SK-N-SH (cell line): ENCODE measurements at regions not wholly inside any gene's neighbourhood (a gene's known extent, or its start where the extent isn't known, plus 50 kb on each side); places are given as distances from the start of the nearest gene placed in this dataset.

Experiments used
- CTCF ChIA-PET: fragments of 300-600, 350-600 bp; formaldehyde crosslinking; extraction: SDS; loops from one replicate; lab custom pipeline; 2021; lab: Yijun Ruan, JAX
- POLR2A ChIA-PET: fragments of 350-600 bp; sonication (Branson Sonifier 250); formaldehyde crosslinking; extraction: SDS; loops from one replicate; lab custom pipeline; 2020; ENCODE audit warnings: antibody characterized with exemption, inconsistent platforms; lab: Yijun Ruan, JAX
- DNase-seq: peaks from one replicate; pipeline ENCODE4 v3.0.0; 2012
- H2AFZ ChIP-seq: fragments of 200-600 bp; sonication (generic); 2 replicates; pipeline ENCODE4 v1.8.1; 2016; ENCODE audit warnings: antibody characterized with exemption, mild to moderate bottlenecking, low read depth
- H3F3A ChIP-seq: fragments of 200-600 bp; sonication (generic); replicated peaks from 2 replicates; pipeline ENCODE3; 2016; ENCODE audit warnings: antibody characterized with exemption, mild to moderate bottlenecking; ENCODE audit not compliant: insufficient read depth
- H3K27ac ChIP-seq, 2 experiments: fragments of 200-500 bp in 1 of 2; fragments of 200-600 bp in 1 of 2; sonication (Bioruptor generic) in 1 of 2; sonication (generic), shearing (Covaris generic) in 1 of 2; 2 replicates each; pipeline versions ENCODE4 v1.5.1 to v1.6.1; 2014 to 2016; ENCODE audit warnings: low read depth in 2 of 2, inconsistent platforms in 1 of 2, low read length in 1 of 2, mild to moderate bottlenecking in 1 of 2, mixed read lengths in 1 of 2
- H3K27me3 ChIP-seq: fragments of 200-600 bp; sonication (generic), shearing (Covaris generic); 2 replicates; pipeline ENCODE4 v1.6.1; 2016; ENCODE audit warnings: mixed run types; ENCODE audit not compliant: insufficient read depth
- H3K36me3 ChIP-seq, 2 experiments: fragments of 200-500 bp in 1 of 2; fragments of 200-600 bp in 1 of 2; sonication (Bioruptor generic) in 1 of 2; sonication (generic) in 1 of 2; replicated peaks in 1 of 2; 2 replicates each; pipeline versions ENCODE3 to v1.5.1; 2014 to 2016; ENCODE audit warnings: low read length in 1 of 2, mild to moderate bottlenecking in 1 of 2; ENCODE audit not compliant: insufficient read depth in 2 of 2, control insufficient read depth in 1 of 2
- H3K4me1 ChIP-seq, 2 experiments: fragments of 200-500 bp in 1 of 2; fragments of 200-600 bp in 1 of 2; sonication (Bioruptor generic) in 1 of 2; sonication (generic), shearing (Covaris generic) in 1 of 2; 2 replicates each; pipeline versions ENCODE4 v1.5.1 to v1.6.1; 2014 to 2016; ENCODE audit warnings: low read depth in 1 of 2, low read length in 1 of 2, mixed run types in 1 of 2; ENCODE audit not compliant: insufficient read depth in 2 of 2, control insufficient read depth in 1 of 2
- H3K4me2 ChIP-seq: fragments of 200-600 bp; sonication (generic), shearing (Covaris generic); 2 replicates; pipeline ENCODE4 v1.6.1; 2017; ENCODE audit warnings: mixed run types
- H3K4me3 ChIP-seq, 2 experiments: fragments of 200-500 bp in 1 of 2; fragments of 200-600 bp in 1 of 2; sonication (Bioruptor generic) in 1 of 2; sonication (generic), shearing (Covaris generic) in 1 of 2; 2 replicates each; pipeline versions ENCODE4 v1.5.1 to v1.8.1; 2014 to 2016; ENCODE audit warnings: low read depth in 2 of 2, inconsistent platforms in 1 of 2, low read length in 1 of 2, mild to moderate bottlenecking in 1 of 2, mixed read lengths in 1 of 2, moderate library complexity in 1 of 2
- H3K79me2 ChIP-seq: fragments of 200-600 bp; sonication (generic); 2 replicates; pipeline ENCODE4 v1.8.1; 2017; ENCODE audit warnings: mild to moderate bottlenecking; ENCODE audit not compliant: insufficient read depth
- H3K9ac ChIP-seq: fragments of 200-600 bp; sonication (generic); 2 replicates; pipeline ENCODE4 v1.6.1; 2017; ENCODE audit warnings: mixed run types
- H3K9me2 ChIP-seq: fragments of 200-600 bp; sonication (generic); 2 replicates; pipeline ENCODE4 v1.6.1; 2017; ENCODE audit warnings: mixed run types
- H3K9me3 ChIP-seq: fragments of 200-600 bp; sonication (generic); 2 replicates; pipeline ENCODE4 v1.6.1; 2017; ENCODE audit warnings: mixed run types, mild to moderate bottlenecking, moderate library complexity
- H4K20me1 ChIP-seq: fragments of 200-600 bp; sonication (generic); 2 replicates; pipeline ENCODE4 v1.6.1; 2017; ENCODE audit warnings: mild to moderate bottlenecking, mixed run types; ENCODE audit not compliant: insufficient read depth
- CHD2 ChIP-seq: fragments of 150-350 bp; IDR thresholded peaks from 2 replicates; pipeline ENCODE4 v1.6.1; 2018; ENCODE audit warnings: low read length; ENCODE audit not compliant: partially characterized antibody
- EP300 ChIP-seq, 2 experiments: IDR thresholded peaks; 2 replicates each; pipeline versions ENCODE4 v1.4.0 to v1.6.1; 2012; ENCODE audit warnings: borderline replicate concordance in 1 of 2, low read depth in 1 of 2, low read length in 1 of 2
- FOSL2 ChIP-seq: IDR thresholded peaks from 2 replicates; pipeline ENCODE4 v1.4.0; 2012; ENCODE audit warnings: low read depth, mild to moderate bottlenecking, moderate library complexity, borderline replicate concordance
- FOXM1 ChIP-seq: IDR thresholded peaks from 2 replicates; pipeline ENCODE4 v1.4.0; 2012; ENCODE audit warnings: low read depth, mild to moderate bottlenecking
- JUND ChIP-seq: IDR thresholded peaks from 2 replicates; pipeline ENCODE4 v1.4.0; 2012
- MAX ChIP-seq: IDR thresholded peaks from 2 replicates; pipeline ENCODE4 v1.4.0; 2012; ENCODE audit warnings: low read depth
- NFIC ChIP-seq: IDR thresholded peaks from 2 replicates; pipeline ENCODE4 v1.4.0; 2012; ENCODE audit warnings: borderline replicate concordance
- NRF1 ChIP-seq: IDR thresholded peaks from 2 replicates; pipeline ENCODE4 v1.6.1; 2012; ENCODE audit warnings: low read depth, mild to moderate bottlenecking, low read length
- POLR2AphosphoS5 ChIP-seq: IDR thresholded peaks from 2 replicates; pipeline ENCODE4 v1.6.1; 2012; ENCODE audit warnings: low read depth, low read length
- RCOR1 ChIP-seq: fragments of 150-350 bp; IDR thresholded peaks from 2 replicates; pipeline ENCODE4 v1.6.1; 2017; ENCODE audit warnings: antibody characterized with exemption, low read length
- RXRA ChIP-seq: IDR thresholded peaks from 2 replicates; pipeline ENCODE4 v1.4.0; 2012; ENCODE audit warnings: low read depth, mild to moderate bottlenecking, borderline replicate concordance
- TCF12 ChIP-seq: IDR thresholded peaks from 2 replicates; pipeline ENCODE4 v1.4.0; 2012
- TEAD4 ChIP-seq: IDR thresholded peaks from 2 replicates; pipeline ENCODE4 v1.4.0; 2012; ENCODE audit warnings: mild to moderate bottlenecking, borderline replicate concordance; ENCODE audit not compliant: insufficient read depth
- YY1 ChIP-seq: IDR thresholded peaks from 2 replicates; pipeline ENCODE4 v1.4.0; 2012; ENCODE audit warnings: low read depth, mild to moderate bottlenecking
- ZBTB33 ChIP-seq: IDR thresholded peaks from 2 replicates; pipeline ENCODE4 v1.4.0; 2012; ENCODE audit warnings: low read depth, borderline replicate concordance
- WGBS: methylation state at CpG from one replicate; pipeline ENCODE4 v1.1.6; 2017; ENCODE audit warnings: low lambda C conversion rate; 5-methylcytosine and 5-hydroxymethylcytosine counted together
- TF ChIP-seq, protein P1 (sequence below): fragments of 150-350 bp; IDR thresholded peaks from 2 replicates; pipeline ENCODE4 v1.6.1; 2016; ENCODE audit warnings: mild to moderate bottlenecking, low read depth, low read length
- TF ChIP-seq, protein P2 (sequence below): IDR thresholded peaks from 2 replicates; pipeline ENCODE4; 2012
- TF ChIP-seq, protein P3 (sequence below): fragments of 150-350 bp; IDR thresholded peaks from 2 replicates; pipeline ENCODE4 v1.6.1; 2017; ENCODE audit warnings: antibody characterized with exemption, low read length, low read depth, borderline replicate concordance

DNA sequence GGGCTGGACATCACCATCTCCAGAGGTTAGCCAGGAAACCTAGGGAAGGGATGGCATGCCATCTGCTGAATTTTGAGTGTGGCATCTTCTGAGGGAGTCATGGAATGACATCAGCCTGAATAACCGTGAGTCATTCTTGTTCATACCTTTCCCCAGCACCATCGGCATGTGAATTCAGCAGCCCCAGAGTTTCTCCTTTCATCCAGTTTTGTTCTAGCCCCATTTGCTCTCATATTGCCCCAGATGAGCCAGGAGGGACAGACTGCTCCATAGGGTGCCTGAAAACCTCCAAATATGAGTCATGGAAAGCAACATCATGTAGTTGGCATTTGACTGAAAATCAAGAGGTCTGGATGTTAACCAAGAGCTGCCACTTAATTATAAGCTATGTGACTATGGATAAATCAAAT is 219.2 kb upstream of the SGK1 start:
- peaks cover 18% of the 10 kb centered on the region for H3F3A ChIP-seq
- CTCF ChIA-PET: no interaction called here
- DNase-seq: no peak

More for the DNA sequence above, 219.2 kb upstream of the SGK1 start:
- Histone ChIP-seq H3K4me1 (peaks cover 0 to 6% of the 10 kb centered on the region in 2 experiments; a peak in 2 of 4 replicates), H3K4me2 (no peak overlapping the region), H3K9me3 (no peaks in the 10 kb centered on the region), H4K20me1 (no peaks in the 10 kb centered on the region), H2AFZ (no peak overlapping the region), H3K4me3 (no peak overlapping the region), H3K27ac (peak overlapping the region in 1 of 2 experiments; percentile 94; a peak in 2 of 4 replicates), H3K36me3 (no peaks in the 10 kb centered on the region), H3K9ac (no peak overlapping the region), H3K27me3 (no peaks in the 10 kb centered on the region), H3K9me2 (no peaks in the 10 kb centered on the region), H3K79me2 (no peaks in the 10 kb centered on the region)
- TF ChIP-seq EP300 (IDR thresholded peaks at IDR 0.05; ENCODE audit: borderline replicate concordance in 1 of 2, low read depth in 1 of 2, low read length in 1 of 2) (peak in 1 of 2 experiments; percentile 94; a peak in 2 of 4 replicates), FOSL2 (peak; percentile 96), NFIC (peak; percentile 70), FOXM1 (peak; percentile 70; the same call in 1 of the 2 replicates), CHD2 (no peak), RCOR1 (no peak), JUND (peak; percentile 86), POLR2AphosphoS5 (no peak), YY1 (peak; percentile 20; the same call in 1 of the 2 replicates), MAX (0 out of 2 replicates have a peak, but pooled peaks have one; percentile 33), NRF1 (no peak), ZBTB33 (peak; percentile 70), TCF12 (peak; percentile 88), RXRA (peak; percentile 68; the same call in 1 of the 2 replicates), TEAD4 (0 out of 2 replicates have a peak, but pooled peaks have one; percentile 66)
- TF ChIP-seq, protein P1, sequence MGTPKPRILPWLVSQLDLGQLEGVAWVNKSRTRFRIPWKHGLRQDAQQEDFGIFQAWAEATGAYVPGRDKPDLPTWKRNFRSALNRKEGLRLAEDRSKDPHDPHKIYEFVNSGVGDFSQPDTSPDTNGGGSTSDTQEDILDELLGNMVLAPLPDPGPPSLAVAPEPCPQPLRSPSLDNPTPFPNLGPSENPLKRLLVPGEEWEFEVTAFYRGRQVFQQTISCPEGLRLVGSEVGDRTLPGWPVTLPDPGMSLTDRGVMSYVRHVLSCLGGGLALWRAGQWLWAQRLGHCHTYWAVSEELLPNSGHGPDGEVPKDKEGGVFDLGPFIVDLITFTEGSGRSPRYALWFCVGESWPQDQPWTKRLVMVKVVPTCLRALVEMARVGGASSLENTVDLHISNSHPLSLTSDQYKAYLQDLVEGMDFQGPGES: no peak
- TF ChIP-seq, protein P2, sequence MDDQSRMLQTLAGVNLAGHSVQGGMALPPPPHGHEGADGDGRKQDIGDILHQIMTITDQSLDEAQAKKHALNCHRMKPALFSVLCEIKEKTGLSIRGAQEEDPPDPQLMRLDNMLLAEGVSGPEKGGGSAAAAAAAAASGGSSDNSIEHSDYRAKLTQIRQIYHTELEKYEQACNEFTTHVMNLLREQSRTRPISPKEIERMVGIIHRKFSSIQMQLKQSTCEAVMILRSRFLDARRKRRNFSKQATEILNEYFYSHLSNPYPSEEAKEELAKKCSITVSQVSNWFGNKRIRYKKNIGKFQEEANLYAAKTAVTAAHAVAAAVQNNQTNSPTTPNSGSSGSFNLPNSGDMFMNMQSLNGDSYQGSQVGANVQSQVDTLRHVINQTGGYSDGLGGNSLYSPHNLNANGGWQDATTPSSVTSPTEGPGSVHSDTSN: peak; percentile 83
- TF ChIP-seq, protein P3, sequence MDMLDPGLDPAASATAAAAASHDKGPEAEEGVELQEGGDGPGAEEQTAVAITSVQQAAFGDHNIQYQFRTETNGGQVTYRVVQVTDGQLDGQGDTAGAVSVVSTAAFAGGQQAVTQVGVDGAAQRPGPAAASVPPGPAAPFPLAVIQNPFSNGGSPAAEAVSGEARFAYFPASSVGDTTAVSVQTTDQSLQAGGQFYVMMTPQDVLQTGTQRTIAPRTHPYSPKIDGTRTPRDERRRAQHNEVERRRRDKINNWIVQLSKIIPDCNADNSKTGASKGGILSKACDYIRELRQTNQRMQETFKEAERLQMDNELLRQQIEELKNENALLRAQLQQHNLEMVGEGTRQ: no peak
- WGBS: 14% methylated on average over 2 of the region's 2 CpGs
- POLR2A ChIA-PET: no interaction called here
